T-helper 1 cell treated with Interleukin-12 subunit alpha and Interleukin-12 subunit beta and Interleukin-4 antibody, amounts not matched to agents 30 μg/mL and 1 μg/mL, for 36 hours (primary cell): ENCODE measurements at regions not wholly inside any gene's neighbourhood (a gene's known extent, or its start where the extent isn't known, plus 50 kb on each side); places are given as distances from the start of the nearest gene placed in this dataset.
"Not testable (repeated sequence)": the region's sequence is repeated elsewhere in the genome, so short reads cannot be mapped to it uniquely, and the experiment has no call there.

Experiments
- H3K27ac Mint-ChIP-seq: one replicate; pipeline ENCODE4 v1.8.0; 2021; ENCODE audit warnings: mild to moderate bottlenecking, mixed read lengths
- H3K27me3 Mint-ChIP-seq: one replicate; pipeline ENCODE4 v1.8.0; 2021; ENCODE audit warnings: low read depth, mixed read lengths
- H3K36me3 Mint-ChIP-seq: one replicate; pipeline ENCODE4 v1.8.0; 2021; ENCODE audit warnings: low read depth, mixed read lengths
- H3K4me1 Mint-ChIP-seq: one replicate; pipeline ENCODE4 v1.8.0; 2021; ENCODE audit warnings: low read depth, mixed read lengths
- H3K4me3 Mint-ChIP-seq: one replicate; pipeline ENCODE4 v1.8.0; 2021; ENCODE audit warnings: mild to moderate bottlenecking, moderate library complexity, mixed read lengths
- H3K9me3 Mint-ChIP-seq: one replicate; pipeline ENCODE4 v1.8.0; 2021; ENCODE audit warnings: mixed read lengths

DNA sequence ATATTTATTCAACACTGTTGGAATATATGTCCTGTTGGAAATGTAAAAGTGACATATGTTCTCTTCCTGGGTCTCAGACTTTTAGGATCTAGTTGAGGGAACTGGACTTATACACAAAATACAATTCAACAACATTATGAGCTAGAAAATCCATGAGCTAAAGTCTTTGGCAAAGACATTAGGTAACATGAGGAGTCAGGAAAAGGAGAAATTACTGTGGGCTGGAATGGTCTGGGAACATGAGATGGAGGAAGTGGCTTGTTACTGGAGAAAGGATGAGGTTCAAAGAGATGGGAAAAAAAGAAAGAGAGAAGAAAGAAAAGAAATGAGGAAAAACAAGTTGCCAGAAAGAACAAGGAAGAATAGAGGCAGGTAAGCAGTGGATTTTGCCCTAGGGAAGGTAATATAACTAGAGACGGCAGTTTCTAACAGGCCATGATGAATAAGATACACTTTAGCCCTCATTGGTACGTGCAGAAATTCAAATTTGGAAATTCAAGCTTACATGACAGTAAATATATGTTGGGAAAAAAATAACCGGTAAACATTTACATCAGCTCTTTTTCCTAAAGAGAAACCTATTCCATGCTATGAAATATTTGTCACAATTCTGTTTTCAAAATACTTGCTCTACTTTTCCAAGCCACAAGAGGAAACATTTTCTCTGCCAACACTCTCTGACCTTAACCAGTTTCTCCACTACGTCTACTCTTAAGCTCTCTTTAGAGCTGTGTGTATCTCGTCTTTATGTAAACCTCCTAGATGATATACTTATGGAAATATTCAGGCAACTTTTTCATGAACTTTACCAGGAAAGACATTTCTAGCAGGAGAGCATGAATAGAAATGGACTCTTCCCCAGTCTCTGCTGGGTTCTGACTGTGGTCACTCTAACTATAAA, 268.8 kb upstream of the BTG1 start:
- Mint-ChIP-seq H3K36me3 (no peaks in the 10 kb centered on the region), H3K27me3 (no peaks in the 10 kb centered on the region), H3K4me1 (peaks cover 15% of the 10 kb centered on the region), H3K9me3 (no peaks in the 10 kb centered on the region), H3K27ac (no peak overlapping the region), H3K4me3 (no peak overlapping the region)

DNA sequence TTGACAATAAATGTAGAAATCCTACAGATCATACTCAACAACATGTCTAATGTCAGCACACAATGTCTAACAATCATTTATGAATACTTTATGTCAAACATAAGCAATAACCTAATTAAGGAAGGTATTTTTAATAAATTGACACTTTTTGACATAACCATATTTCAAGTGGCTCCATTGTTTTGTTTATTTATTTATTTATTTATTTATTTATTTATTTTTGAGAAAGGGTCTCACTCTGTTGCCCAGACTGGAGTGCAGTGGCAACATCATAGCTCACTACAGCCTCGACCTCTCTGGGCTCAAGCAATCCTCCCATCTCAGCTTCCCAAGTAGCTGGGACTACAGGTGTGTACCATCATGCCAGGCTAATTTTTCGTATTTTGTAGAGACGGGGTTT, 267.6 kb upstream of the BTG1 start:
- H3K4me1 Mint-ChIP-seq: peaks cover 15% of the 10 kb centered on the region
- no peak overlapping the region for H3K4me3 Mint-ChIP-seq
- no peaks in the 10 kb centered on the region for H3K36me3 Mint-ChIP-seq
- H3K27me3 Mint-ChIP-seq: no peaks in the 10 kb centered on the region
- H3K27ac Mint-ChIP-seq: no peak overlapping the region
- no peaks in the 10 kb centered on the region for H3K9me3 Mint-ChIP-seq

DNA sequence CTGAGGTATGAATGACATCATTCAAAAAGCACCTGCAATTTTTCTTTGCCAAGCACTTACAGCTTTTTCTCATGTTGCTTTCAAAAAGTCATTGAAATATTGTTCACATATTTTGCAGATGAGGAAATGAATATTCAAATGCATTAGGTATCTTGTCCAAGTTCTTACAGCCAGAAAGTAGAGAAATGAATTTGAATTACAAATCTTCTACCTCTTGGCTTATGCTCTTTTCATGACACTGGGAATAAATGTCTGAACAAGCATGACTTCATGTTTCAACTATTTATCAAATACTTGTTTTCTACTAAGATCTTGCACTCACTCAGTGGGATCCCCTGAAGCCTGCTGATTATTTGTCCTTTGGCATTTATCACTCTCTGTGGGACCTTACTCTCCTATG, 267.2 kb upstream of the BTG1 start:
- H3K27me3 Mint-ChIP-seq: no peaks in the 10 kb centered on the region
- H3K36me3 Mint-ChIP-seq: no peaks in the 10 kb centered on the region
- no peak overlapping the region for H3K4me3 Mint-ChIP-seq
- peaks cover 20% of the 10 kb centered on the region for H3K4me1 Mint-ChIP-seq
- H3K9me3 Mint-ChIP-seq: no peaks in the 10 kb centered on the region
- H3K27ac Mint-ChIP-seq: no peak overlapping the region

- Mint-ChIP-seq H3K4me1 (peaks cover 20% of the 10 kb centered on the region), H3K9me3 (no peaks in the 10 kb centered on the region), H3K27ac (no peak overlapping the region), H3K27me3 (no peaks in the 10 kb centered on the region), H3K36me3 (no peaks in the 10 kb centered on the region), H3K4me3 (no peak overlapping the region)
These were observed 266.0 kb upstream of the BTG1 start for GRCh38 chr12:92411687-92412086.

- H3K36me3 Mint-ChIP-seq: no peaks in the 10 kb centered on the region
- no peak overlapping the region for H3K27ac Mint-ChIP-seq
- no peak overlapping the region for H3K4me3 Mint-ChIP-seq
These were observed 262.6 kb upstream of the BTG1 start for GRCh38 chr12:92408072-92408900.

GRCh38 chr12:92406404-92407070, 260.9 kb upstream of the BTG1 start:
- H3K27ac Mint-ChIP-seq: not testable (repeated sequence)

More at GRCh38 chr12:92408072-92408900, 262.6 kb upstream of the BTG1 start:
- Mint-ChIP-seq H3K4me1 (peaks cover 38% of the 10 kb centered on the region), H3K27me3 (no peaks in the 10 kb centered on the region), H3K9me3 (no peaks in the 10 kb centered on the region)

DNA sequence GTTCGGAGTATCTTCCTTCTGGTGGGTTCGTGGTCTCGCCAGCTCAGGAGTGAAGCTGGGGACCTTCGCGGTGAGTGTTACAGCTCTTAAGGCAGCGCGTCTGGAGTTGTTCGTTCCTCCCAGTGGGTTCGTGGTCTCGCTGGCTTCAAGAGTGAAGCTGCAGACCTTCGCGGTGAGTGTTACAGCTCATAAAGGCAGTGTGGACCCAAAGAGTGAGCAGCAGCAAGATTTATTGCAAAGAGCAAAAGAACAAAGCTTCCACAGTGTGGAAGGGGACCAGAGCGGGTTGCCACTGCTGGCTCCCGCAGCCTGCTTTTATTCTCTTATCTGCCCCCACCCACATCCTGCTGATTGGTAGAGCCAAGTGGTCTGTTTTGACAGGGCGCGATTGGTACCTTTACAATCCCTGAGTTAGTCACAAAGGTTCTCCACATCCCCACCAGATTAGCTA, 260.2 kb upstream of the BTG1 start:
- Mint-ChIP-seq H3K4me3 (peak overlapping the region; percentile 85), H3K4me1 (peaks cover 56% of the 10 kb centered on the region), H3K27ac (peak overlapping the region; percentile 94)
- not testable (repeated sequence) for H3K9me3 Mint-ChIP-seq, H3K36me3 Mint-ChIP-seq, H3K27me3 Mint-ChIP-seq

More at GRCh38 chr12:92406404-92407070, 260.9 kb upstream of the BTG1 start:
- H3K27me3 Mint-ChIP-seq, H3K9me3 Mint-ChIP-seq, H3K36me3 Mint-ChIP-seq, H3K4me3 Mint-ChIP-seq: not testable (repeated sequence)
- H3K4me1 Mint-ChIP-seq: peaks cover 52% of the 10 kb centered on the region

- Mint-ChIP-seq H3K36me3 (peaks cover 4% of the 10 kb centered on the region), H3K4me1 (peaks cover 62% of the 10 kb centered on the region), H3K27ac (peak overlapping the region; percentile 82), H3K9me3 (no peaks in the 10 kb centered on the region), H3K27me3 (no peaks in the 10 kb centered on the region), H3K4me3 (peak overlapping the region; percentile 7)
These were observed 259.3 kb upstream of the BTG1 start for GRCh38 chr12:92404921-92405320.

- Mint-ChIP-seq H3K4me1 (peaks cover 67% of the 10 kb centered on the region), H3K9me3 (no peaks in the 10 kb centered on the region), H3K27ac (peak overlapping the region; percentile 82), H3K36me3 (peaks cover 4% of the 10 kb centered on the region), H3K27me3 (no peaks in the 10 kb centered on the region), H3K4me3 (peak overlapping the region; percentile 47)
These were observed 258.7 kb upstream of the BTG1 start for GRCh38 chr12:92404259-92404894.

DNA sequence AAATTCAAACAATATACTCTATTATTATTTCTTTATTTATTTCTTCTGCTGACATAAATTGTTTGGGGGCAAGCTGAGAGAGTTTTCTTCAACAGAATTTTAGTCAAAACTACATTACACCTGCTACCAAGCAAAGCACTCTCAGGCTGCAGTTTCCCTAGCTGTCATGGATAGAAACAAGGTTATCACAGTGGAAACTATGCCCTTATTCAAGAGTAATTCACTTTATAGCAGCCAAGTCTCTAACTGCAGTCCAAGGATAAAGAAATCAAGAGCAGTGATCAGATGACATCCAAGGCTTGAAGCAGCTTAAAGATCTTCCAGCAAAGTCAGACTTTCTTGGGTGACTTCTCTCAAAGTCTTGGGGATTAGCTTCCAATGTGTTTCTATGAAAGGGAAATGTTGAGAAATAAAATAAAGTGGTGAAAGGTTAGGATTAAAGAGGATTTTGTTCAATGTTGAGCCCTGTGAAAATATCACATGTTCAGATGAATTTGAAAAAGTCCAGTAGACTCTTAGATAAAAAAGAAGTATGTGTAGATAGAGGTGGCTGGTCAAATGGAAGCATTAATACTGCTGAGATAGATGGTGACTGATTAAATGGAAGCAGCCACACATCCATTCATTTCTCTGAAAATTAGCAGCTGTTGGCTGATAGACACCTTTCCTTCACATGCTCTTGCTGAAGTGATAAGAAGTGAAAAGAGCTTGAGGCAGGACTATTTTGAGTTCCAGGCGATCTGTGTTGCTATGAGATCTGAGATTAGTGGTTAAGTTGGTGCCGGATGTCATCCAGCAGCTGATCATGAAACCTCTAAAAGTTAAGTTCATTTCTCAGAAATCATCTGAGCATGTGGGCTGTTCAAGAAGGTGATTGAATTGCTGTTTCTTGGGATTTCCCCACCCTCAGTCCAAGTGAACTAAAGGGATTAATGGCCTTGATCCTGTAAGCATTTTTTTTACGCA, 257.8 kb upstream of the BTG1 start:
- Mint-ChIP-seq H3K27me3 (no peaks in the 10 kb centered on the region), H3K36me3 (peaks cover 6% of the 10 kb centered on the region), H3K27ac (peak overlapping the region; percentile 82), H3K9me3 (no peaks in the 10 kb centered on the region), H3K4me1 (peaks cover 76% of the 10 kb centered on the region), H3K4me3 (peak overlapping the region; percentile 47)

DNA sequence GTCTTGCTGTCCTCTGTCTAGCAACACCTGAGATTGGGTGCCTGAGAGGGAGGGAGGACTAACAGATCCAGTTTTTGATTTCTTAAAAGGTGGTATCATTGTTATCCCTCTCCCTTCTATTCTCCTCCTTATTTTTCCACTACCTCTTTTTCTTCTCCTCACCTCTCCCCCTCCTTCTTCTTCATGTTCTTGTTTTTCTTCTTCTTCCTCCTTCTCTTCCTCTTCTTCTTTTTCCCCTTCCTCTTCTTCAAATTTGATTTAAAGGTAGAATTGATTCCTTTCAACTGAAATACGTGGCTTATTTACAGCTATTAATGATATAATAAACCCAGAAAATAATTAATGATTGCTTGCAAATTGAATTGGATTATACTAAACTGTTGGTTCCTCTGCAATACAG, 256.8 kb upstream of the BTG1 start:
- Mint-ChIP-seq H3K4me3 (peak overlapping the region; percentile 4), H3K27ac (peak overlapping the region; percentile 50), H3K9me3 (peaks cover 3% of the 10 kb centered on the region), H3K4me1 (peaks cover 78% of the 10 kb centered on the region), H3K27me3 (no peaks in the 10 kb centered on the region), H3K36me3 (peaks cover 11% of the 10 kb centered on the region)

DNA sequence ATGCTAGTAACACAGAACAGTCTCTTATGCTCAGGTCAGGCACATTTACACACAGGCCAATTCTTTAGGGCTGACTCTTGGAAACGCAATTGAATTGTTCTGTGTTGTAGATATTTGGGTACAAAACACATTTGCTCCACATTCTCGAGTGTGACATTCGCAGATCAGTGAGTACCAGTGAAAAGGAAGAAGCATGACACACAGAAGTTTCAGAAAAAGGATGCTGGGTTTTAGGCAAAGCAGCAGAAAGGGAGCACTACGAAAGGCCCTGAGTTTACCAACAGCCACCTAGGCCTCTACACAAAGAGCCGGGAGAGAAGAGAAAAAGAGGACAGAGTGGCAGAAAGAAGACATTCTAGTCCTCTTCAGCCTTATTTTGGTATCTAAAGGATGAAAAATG, 254.4 kb upstream of the BTG1 start:
- Mint-ChIP-seq H3K4me1 (peaks cover 87% of the 10 kb centered on the region), H3K9me3 (peaks cover 17% of the 10 kb centered on the region), H3K4me3 (peak overlapping the region; percentile 18), H3K27me3 (no peaks in the 10 kb centered on the region), H3K36me3 (peaks cover 26% of the 10 kb centered on the region), H3K27ac (peak overlapping the region; percentile 85)
